Ramos (cell line): ENCODE measurements at regions not wholly inside any gene's neighbourhood (a gene's known extent, or its start where the extent isn't known, plus 50 kb on each side); places are given as distances from the start of the nearest gene placed in this dataset.

Experiments used
- in situ Hi-C: fragments of 300-500 bp; cut with MboI; formaldehyde crosslinking; loops from one replicate; pipeline ENCODE4 v1.14.3; 2022; ENCODE audit warnings: low sequenced_read_pairs; ENCODE audit not compliant: unreplicated experiment

- in situ Hi-C loops = no loop called here
Observed at GRCh38 chr13:106078191-106078590, 457.3 kb downstream of the EFNB2 start.

- in situ Hi-C loops = no loop called here
Observed at GRCh38 chr13:106077017-106077416, 458.4 kb downstream of the EFNB2 start.

- in situ Hi-C loops = no loop called here
Observed at GRCh38 chr13:106072014-106072413, 463.4 kb downstream of the EFNB2 start.

- in situ Hi-C loops = no loop called here
Observed at GRCh38 chr13:106063591-106064313, 471.7 kb downstream of the EFNB2 start.

GRCh38 chr13:106061781-106062180 is 473.7 kb downstream of the EFNB2 start:
- in situ Hi-C loops = no loop called here

- in situ Hi-C loops = no loop called here
Observed at GRCh38 chr13:106056851-106057250, 478.6 kb downstream of the EFNB2 start.

- in situ Hi-C loops = no loop called here
Observed at GRCh38 chr13:106052200-106052767, 483.2 kb downstream of the EFNB2 start.

- in situ Hi-C loops = no loop called here
Observed at GRCh38 chr13:106049171-106049570, 486.3 kb downstream of the EFNB2 start.

- in situ Hi-C loops = no loop called here
Observed at GRCh38 chr13:106048386-106048785, 487.1 kb downstream of the EFNB2 start.

- in situ Hi-C loops = no loop called here
Observed at GRCh38 chr13:106047859-106048258, 487.6 kb downstream of the EFNB2 start.

- in situ Hi-C loops = no loop called here
Observed at GRCh38 chr13:106042996-106043581, 492.4 kb downstream of the EFNB2 start.

- in situ Hi-C loops = no loop called here
Observed at GRCh38 chr13:106041445-106041844, 494.0 kb downstream of the EFNB2 start.

GRCh38 chr13:106038752-106039151 is 496.7 kb downstream of the EFNB2 start:
- in situ Hi-C loops = no loop called here

GRCh38 chr13:106036870-106037269 is 498.6 kb downstream of the EFNB2 start:
- in situ Hi-C loops = no loop called here

GRCh38 chr13:106034201-106034600 is 501.3 kb downstream of the EFNB2 start:
- in situ Hi-C loops = no loop called here

GRCh38 chr13:106033659-106034058 is 501.8 kb downstream of the EFNB2 start:
- in situ Hi-C loops = no loop called here

GRCh38 chr13:106032441-106032840 is 503.0 kb downstream of the EFNB2 start:
- in situ Hi-C loops = no loop called here

GRCh38 chr13:106029676-106030290 is 505.7 kb downstream of the EFNB2 start:
- in situ Hi-C loops = no loop called here

- in situ Hi-C loops = no loop called here
Observed at GRCh38 chr13:106028911-106029310, 506.6 kb downstream of the EFNB2 start.

GRCh38 chr13:106011600-106011999 is 523.9 kb downstream of the EFNB2 start:
- in situ Hi-C loops = no loop called here

GRCh38 chr13:106010836-106011235 is 524.6 kb downstream of the EFNB2 start:
- in situ Hi-C loops = no loop called here
